ENCODE measurements at regions not wholly inside any gene's neighbourhood (a gene's known extent, or its start where the extent isn't known, plus 50 kb on each side); places are given as distances from the start of the nearest gene placed in this dataset.

DNA sequence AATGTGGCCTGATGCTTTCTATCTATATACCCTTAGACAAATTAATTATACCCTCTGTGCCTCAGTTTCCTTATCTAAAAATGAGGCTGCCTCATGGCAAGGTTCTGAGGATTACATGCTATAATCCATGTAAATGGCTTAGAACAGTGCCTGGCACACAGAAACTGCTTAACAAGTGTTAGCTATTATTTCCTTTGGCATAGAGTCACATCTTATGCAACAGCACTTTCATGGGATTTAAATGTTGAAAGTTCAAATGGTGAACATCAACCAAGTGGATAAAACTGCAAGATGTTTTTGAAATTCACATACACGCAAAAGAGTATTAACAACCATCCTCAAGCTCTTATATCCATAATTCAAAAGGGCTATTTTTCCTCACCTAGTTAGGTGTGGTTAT is 202.8 kb upstream of the JAG1 start:
- no peaks in the 10 kb centered on the region for H3K36me3 ChIP-seq (replicated peaks; ENCODE audit: insufficient read depth, low read length)
- H3K9me2 ChIP-seq (replicated peaks; ENCODE audit: insufficient read depth, low read length), result no peaks in the 10 kb centered on the region
- H3K79me2 ChIP-seq (ENCODE audit: low read length), result no peaks in the 10 kb centered on the region
- DNase-seq, result no peak
- no peaks in the 10 kb centered on the region for H3F3A ChIP-seq (ENCODE audit: insufficient read depth, low read length)
- no peak overlapping the region for H3K4me2 ChIP-seq (ENCODE audit: low read depth, low read length)
- H3K9me3 ChIP-seq (replicated peaks; ENCODE audit: insufficient read depth, low read length), result no peaks in the 10 kb centered on the region
- H3K27me3 ChIP-seq (replicated peaks; ENCODE audit: insufficient read depth, low read length), result no peaks in the 10 kb centered on the region
- H3K4me1 ChIP-seq (ENCODE audit: low read length), result no peaks in the 10 kb centered on the region
- H3K27ac ChIP-seq (ENCODE audit: low read length), result no peak overlapping the region
- H4K20me1 ChIP-seq (ENCODE audit: insufficient read depth, low read length), result no peaks in the 10 kb centered on the region
- H2AFZ ChIP-seq (ENCODE audit: low read length), result no peak overlapping the region
- H3K9ac ChIP-seq (ENCODE audit: low read length), result no peak overlapping the region
- TF ChIP-seq EZH2 (optimal IDR thresholded peaks at IDR 0.05; ENCODE audit: low read depth, low read length) (no peak), EZH2phosphoT487 (IDR thresholded peaks at IDR 0.05; ENCODE audit: low read length) (no peak), CTCF (IDR thresholded peaks at IDR 0.05; ENCODE audit: low read length) (no peak)
- no peak overlapping the region for H3K4me3 ChIP-seq (ENCODE audit: low read length)

DNA sequence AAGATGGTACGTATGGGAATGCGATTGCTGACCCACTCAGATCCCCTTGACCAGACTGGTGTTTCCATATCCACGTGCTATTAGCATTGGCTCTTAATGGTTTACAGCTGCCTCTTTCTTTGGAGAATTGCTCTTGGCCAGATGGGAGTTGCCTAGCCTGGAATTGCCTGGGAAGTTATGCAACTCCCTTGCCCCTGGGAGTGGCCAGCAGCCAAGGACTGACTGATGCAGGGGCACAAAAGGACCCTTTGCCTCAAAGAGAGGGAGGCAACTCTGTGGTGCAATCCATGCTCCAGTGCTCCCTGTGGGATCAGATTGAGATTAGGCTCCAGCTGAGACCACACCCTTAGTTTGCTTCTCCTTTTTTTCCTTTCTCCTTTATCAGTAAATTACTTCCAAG is 203.5 kb upstream of the JAG1 start:
- H3K79me2 ChIP-seq (ENCODE audit: low read length), result no peaks in the 10 kb centered on the region
- no peaks in the 10 kb centered on the region for H3K4me1 ChIP-seq (ENCODE audit: low read length)
- no peaks in the 10 kb centered on the region for H3K27me3 ChIP-seq (replicated peaks; ENCODE audit: insufficient read depth, low read length)
- H3K27ac ChIP-seq (ENCODE audit: low read length), result no peak overlapping the region
- no peak overlapping the region for H3K4me3 ChIP-seq (ENCODE audit: low read length)
- no peak for DNase-seq
- H3K9ac ChIP-seq (ENCODE audit: low read length), result no peak overlapping the region
- TF ChIP-seq CTCF (IDR thresholded peaks at IDR 0.05; ENCODE audit: low read length) (no peak), EZH2phosphoT487 (IDR thresholded peaks at IDR 0.05; ENCODE audit: low read length) (no peak), EZH2 (optimal IDR thresholded peaks at IDR 0.05; ENCODE audit: low read depth, low read length) (no peak)
- no peak overlapping the region for H3K4me2 ChIP-seq (ENCODE audit: low read depth, low read length)
- no peaks in the 10 kb centered on the region for H4K20me1 ChIP-seq (ENCODE audit: insufficient read depth, low read length)
- H3K9me3 ChIP-seq (replicated peaks; ENCODE audit: insufficient read depth, low read length), result no peaks in the 10 kb centered on the region
- H3K9me2 ChIP-seq (replicated peaks; ENCODE audit: insufficient read depth, low read length), result no peaks in the 10 kb centered on the region
- H3F3A ChIP-seq (ENCODE audit: insufficient read depth, low read length), result no peaks in the 10 kb centered on the region
- H3K36me3 ChIP-seq (replicated peaks; ENCODE audit: insufficient read depth, low read length), result no peaks in the 10 kb centered on the region
- no peak overlapping the region for H2AFZ ChIP-seq (ENCODE audit: low read length)

DNA sequence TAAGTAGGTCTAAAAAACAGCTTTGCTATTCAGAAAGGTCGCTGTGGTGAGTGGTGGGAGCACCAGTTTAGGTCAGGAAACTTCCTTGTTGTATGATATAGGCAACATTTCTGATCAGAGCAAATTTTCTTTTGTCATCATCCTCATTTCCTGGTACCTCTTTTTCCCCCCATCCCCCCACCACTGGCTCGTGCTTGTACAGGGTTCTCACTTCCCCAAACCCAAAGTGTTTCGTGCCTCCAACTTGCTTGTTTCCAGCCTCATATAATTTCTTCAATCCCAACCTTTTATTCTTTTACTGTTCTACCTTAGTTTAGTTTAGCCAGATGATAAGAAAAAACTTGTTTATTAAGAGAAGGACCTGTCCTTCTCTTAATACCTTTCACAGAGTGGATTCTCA is 209.4 kb upstream of the JAG1 start:
- Histone ChIP-seq H3K79me2 (ENCODE audit: low read length) (no peaks in the 10 kb centered on the region), H3K4me3 (ENCODE audit: low read length) (no peak overlapping the region), H3K27me3 (replicated peaks; ENCODE audit: insufficient read depth, low read length) (no peaks in the 10 kb centered on the region), H3K4me2 (ENCODE audit: low read depth, low read length) (no peak overlapping the region), H3K36me3 (replicated peaks; ENCODE audit: insufficient read depth, low read length) (no peaks in the 10 kb centered on the region), H2AFZ (ENCODE audit: low read length) (no peak overlapping the region), H3K9me2 (replicated peaks; ENCODE audit: insufficient read depth, low read length) (no peaks in the 10 kb centered on the region), H3K4me1 (ENCODE audit: low read length) (no peaks in the 10 kb centered on the region), H3K27ac (ENCODE audit: low read length) (no peak overlapping the region), H3K9me3 (replicated peaks; ENCODE audit: insufficient read depth, low read length) (no peaks in the 10 kb centered on the region), H3K9ac (ENCODE audit: low read length) (no peak overlapping the region), H3F3A (ENCODE audit: insufficient read depth, low read length) (no peaks in the 10 kb centered on the region), H4K20me1 (ENCODE audit: insufficient read depth, low read length) (no peaks in the 10 kb centered on the region)
- DNase-seq, result no peak
- TF ChIP-seq EZH2 (optimal IDR thresholded peaks at IDR 0.05; ENCODE audit: low read depth, low read length), result no peak
- TF ChIP-seq EZH2phosphoT487 (IDR thresholded peaks at IDR 0.05; ENCODE audit: low read length), result no peak
- TF ChIP-seq CTCF (IDR thresholded peaks at IDR 0.05; ENCODE audit: low read length), result no peak
